SK-N-MC (cell line): ENCODE measurements at regions not wholly inside any gene's neighbourhood (a gene's known extent, or its start where the extent isn't known, plus 50 kb on each side); places are given as distances from the start of the nearest gene placed in this dataset.

Experiments
- EZH2 ChIP-seq: fragments of 200-600 bp; sonication (generic); IDR thresholded peaks from one replicate; pipeline ENCODE4 v1.6.1; 2017; ENCODE audit warnings: antibody characterized with exemption
- FOXP2 ChIP-seq: optimal IDR thresholded peaks from 2 replicates; pipeline ENCODE3; 2011; ENCODE audit warnings: mild to moderate bottlenecking, moderate library complexity; ENCODE audit not compliant: insufficient read depth; ENCODE audit errors: extremely low read length, control extremely low read depth
- POLR2AphosphoS5 ChIP-seq: IDR thresholded peaks from 2 replicates; pipeline ENCODE4 v1.6.1; 2012; ENCODE audit warnings: mild to moderate bottlenecking, low read depth, low read length, borderline replicate concordance

- TF ChIP-seq EZH2 (no peak), POLR2AphosphoS5 (no peak), FOXP2 (no peak)
Observed at GRCh38 chr18:4581966-4582365, 126.9 kb upstream of the DLGAP1 start.
